Epithelial cell of prostate (primary cell): ENCODE measurements at regions not wholly inside any gene's neighbourhood (a gene's known extent, or its start where the extent isn't known, plus 50 kb on each side); places are given as distances from the start of the nearest gene placed in this dataset.

Experiments
- DNase-seq: peaks from one replicate; pipeline ENCODE4 v3.0.0-alpha.2; 2011; ENCODE audit warnings: low read depth, low spot score
- H3K27ac ChIP-seq: fragments of 450-650 bp; 2 replicates; pipeline ENCODE4 v1.5.1; 2017; ENCODE audit warnings: mild to moderate bottlenecking

GRCh38 chr11:122219791-122220190 lies 103.8 kb upstream of the BLID start:
- no peak for DNase-seq
- no peak overlapping the region for H3K27ac ChIP-seq

- H3K27ac ChIP-seq, result no peak overlapping the region
- DNase-seq, result no peak
Observed at GRCh38 chr11:122215244-122215992, 99.4 kb upstream of the BLID start.

DNA sequence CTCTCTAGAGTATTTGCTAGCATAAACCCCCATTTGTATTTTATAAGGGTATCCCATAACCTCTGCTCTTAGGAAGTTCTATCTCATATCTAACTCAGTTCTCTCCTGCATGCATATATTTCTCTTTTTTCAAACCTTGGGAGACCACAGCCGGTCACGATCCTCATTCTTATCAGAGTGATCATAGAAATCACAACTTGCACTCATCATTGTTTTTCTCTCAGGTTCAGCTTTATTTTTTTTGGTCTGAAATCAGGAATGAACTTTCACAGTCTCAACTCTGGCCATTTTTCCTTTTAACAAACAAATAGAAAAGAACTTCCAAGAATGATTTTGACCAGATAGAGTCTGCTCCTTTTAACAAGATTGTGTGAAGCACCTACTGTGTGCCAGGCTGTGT lies 98.6 kb upstream of the BLID start:
- H3K27ac ChIP-seq, result no peak overlapping the region
- no peak for DNase-seq

DNA sequence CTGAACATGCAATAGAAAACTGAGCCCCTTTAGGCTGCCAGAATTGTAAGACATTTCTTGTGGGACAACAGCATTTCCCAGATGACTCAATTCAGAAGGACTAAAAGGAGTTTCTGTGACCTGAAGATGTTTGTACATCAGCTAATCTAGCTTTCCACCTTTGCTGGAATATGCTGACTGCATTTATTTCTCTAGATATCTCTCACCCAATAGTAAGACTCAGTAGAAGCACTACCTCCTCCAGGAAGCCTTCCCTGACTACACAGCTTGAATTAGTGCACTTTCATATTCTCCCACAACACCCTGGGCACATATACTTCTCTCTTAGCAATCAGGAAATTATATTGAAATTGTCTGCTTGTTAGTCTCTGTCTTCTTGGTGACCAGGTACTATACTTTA lies 98.1 kb upstream of the BLID start:
- no peak for DNase-seq
- no peak overlapping the region for H3K27ac ChIP-seq

GRCh38 chr11:122213171-122213570 lies 97.2 kb upstream of the BLID start:
- H3K27ac ChIP-seq, result no peak overlapping the region
- no peak for DNase-seq

DNA sequence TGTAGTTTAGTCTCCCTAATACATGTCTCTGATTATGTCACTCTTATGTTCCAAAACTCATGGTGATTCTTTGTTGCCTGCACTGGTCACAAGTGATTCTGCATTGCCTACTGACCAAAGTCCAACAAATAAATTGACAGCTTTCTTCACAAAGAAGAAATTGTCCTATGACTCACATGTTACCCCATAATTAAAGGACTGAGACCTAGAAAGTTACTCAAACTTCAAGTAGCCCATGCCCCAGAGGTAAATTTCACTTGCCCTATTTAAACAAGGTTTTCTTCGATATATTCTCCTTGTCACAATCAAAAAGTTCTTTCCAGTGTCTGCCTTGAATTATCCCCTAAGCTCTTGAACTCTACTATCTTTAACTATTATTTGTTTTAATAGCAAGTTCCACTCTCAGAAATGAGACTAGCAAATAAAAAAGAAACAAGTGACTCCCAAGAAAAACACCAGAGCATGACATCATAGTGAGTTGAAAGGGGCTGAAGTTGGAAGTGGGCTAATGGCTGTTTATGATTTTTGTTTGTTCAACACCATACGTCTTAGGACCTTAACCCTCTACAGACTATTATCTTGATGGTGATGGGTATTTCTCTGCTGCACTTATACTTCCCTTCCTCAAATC lies 94.5 kb upstream of the BLID start:
- DNase-seq, result no peak
- no peak overlapping the region for H3K27ac ChIP-seq

DNA sequence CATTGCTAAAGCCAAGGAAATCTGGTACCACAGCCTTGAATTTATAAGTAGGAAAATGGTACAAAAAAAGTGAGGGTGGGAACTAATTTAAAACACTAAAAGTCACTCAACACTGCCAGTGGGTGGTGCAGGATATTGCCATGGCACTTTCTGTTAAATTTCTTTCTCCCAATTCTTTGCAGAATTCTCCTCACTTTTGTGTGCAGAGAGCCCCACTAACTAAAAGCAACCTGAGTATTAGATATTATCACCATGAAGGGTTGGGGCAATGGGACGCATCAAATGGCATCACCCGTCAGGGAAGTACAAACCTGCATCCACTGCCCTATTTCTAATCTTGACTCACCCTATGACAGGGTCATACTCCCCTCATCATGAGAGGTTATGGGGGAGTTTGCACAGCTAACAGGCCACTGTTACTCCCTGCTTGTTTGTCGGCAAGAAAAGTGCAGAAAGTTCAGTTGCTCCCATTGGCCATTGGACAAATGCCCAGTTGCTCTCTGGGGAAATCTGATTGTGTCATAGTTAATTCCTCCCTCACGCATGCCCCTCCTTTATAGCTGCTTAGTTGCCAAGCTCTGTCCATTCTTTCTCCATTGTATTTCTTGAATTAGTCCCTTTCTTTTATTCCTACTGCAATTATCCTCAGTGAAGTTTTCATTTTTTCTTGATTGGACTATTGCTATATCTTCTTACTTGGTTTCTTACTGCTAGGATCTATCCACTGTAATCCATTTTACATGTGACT lies 93.8 kb upstream of the BLID start:
- H3K27ac ChIP-seq, result no peak overlapping the region
- no peak for DNase-seq

DNA sequence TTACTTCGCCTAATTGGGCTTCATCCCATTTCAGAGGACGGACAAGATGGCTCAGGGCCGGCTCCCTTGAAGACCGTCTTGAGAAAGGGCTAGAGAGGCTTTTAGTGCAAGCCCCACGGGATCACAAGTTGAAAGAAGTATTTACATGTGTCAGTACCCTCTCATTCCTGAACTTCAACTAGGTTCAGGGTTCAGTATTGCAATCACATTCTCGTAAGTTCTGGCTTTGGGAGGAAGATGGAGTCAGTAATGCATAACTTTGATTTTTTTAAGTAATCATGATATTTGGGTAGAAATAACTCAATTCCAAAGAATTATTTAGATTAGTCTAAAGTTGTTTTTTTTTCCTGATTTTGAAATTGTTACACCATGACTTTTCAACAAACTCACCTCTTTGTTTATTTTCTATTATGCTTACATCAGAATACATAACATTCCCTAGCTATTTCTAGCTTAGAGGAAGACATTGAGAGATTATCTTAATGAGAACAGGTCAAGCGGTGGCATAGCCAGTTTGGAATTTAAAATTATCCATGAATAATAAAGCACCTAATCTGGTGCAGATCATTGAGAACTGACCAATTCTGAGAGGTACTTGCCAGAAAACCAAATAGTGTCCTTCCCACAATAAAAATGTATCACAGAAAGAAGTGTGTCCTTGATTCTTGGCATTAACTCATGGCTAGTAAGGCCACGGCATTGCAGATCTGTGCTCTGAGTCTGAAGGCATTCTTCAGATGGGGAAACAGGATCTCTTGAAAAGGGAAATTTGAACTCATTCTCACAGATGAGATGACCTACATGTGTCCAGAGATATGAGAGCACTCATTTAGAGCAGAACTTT lies 92.1 kb upstream of the BLID start:
- H3K27ac ChIP-seq, result no peak overlapping the region
- no peak for DNase-seq

- no peak for DNase-seq
- H3K27ac ChIP-seq, result no peak overlapping the region
Observed at GRCh38 chr11:122207505-122207904, 91.5 kb upstream of the BLID start.

DNA sequence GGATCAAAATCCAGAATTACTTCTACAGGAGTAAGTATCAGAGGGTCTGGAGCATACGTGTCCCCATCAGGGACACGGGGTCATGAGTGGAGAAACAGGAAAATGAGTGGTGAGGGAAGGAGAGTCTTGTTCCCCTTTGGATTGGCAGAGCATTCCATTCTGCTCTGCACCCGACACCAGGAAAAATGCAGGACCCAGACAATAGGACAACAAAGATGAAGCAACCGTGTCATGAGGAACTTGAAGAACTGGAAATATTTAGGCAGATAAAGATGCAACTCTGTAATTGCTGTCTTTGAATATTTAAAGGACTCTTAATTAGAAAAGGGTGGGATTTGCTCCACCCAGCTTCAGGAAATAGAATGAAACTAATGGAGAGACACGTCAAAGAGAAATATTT lies 89.0 kb upstream of the BLID start:
- no peak overlapping the region for H3K27ac ChIP-seq
- DNase-seq, result no peak

DNA sequence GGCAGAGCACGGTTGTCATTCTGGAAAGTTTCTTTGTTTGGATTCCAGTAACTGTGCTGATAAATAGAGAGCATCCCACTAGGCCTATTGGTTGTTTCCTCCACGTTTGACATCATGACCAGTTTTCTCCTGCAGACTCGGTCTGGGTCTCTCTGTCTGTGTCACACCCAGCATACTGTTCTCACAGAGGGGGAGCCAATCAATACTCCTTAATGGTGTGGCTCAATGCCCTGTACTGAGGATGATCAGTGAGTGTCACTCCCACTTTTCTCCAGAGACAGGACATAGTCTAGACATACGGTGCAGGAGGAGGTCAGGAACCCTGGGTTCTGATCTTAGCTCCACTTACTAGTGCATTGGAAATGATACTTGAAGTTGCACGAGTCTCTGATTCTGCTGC lies 88.2 kb upstream of the BLID start:
- DNase-seq, result no peak
- no peak overlapping the region for H3K27ac ChIP-seq

DNA sequence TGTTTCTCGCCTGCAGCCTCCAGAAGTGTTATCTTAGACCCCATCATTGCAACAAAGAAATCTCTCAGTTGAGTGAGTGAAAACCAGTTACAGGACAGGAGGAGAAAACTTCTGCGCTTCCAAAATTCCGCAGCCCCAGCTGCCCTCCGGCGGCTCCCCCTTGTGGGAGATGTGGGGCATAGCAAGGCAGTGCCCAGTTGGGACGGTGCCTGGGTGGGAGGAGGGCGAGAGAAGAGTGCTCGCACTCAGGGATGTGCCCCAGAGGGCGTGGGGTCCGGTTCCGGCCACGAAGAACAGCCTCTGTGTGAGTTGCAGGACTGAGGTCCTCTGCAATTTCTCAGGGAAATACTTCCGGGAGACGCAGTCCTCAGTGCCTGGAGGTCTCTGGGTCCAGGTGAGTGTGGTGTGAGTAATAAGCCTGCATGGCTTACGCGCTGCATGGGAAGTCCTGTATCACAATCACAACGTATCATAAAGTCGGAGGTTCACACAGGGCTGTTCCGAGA lies 87.0 kb upstream of the BLID start:
- DNase-seq, result peak; percentile 46
- H3K27ac ChIP-seq, result peak overlapping the region; percentile 75

DNA sequence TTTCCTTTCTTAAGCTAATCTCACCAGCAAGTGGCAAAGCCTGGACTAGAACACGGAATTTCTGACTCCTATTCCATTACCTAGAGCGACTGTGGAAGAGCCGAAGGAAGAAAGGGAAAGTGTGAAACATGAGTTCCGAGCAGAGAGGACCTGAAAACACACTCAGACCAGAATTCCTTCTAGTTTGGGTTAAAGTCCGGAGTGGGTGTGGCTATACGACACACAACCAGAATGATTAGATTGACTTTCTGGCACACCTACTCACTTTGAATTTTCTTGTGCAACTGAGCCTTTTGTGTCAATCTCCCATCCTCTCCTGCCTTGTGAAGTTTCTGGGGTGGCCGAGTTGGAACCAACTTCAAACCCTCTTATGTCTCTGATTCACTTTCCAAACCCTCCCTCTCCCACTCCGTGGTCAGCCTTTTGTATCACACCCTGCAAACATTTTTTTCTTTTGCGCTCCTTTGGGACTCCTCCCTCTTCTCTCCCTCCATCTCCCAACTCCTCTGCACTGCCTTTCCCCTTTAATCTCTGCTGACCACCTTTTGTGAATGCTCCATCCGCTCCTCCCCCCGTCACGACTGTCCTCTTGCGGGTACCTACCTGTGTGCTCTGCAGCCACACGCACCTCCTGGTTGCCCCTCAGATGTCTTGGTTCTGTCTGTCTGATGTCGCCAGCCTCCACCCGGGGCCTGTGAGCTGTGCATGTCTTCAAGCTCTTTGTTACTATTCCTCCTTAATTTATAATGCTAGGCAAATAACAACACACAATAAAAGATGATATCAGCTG lies 86.3 kb upstream of the BLID start:
- DNase-seq, result no peak
- H3K27ac ChIP-seq, result peak overlapping the region; percentile 75

GRCh38 chr11:122201106-122201505 lies 85.1 kb upstream of the BLID start:
- DNase-seq, result no peak
- H3K27ac ChIP-seq, result peak overlapping the region; percentile 75

GRCh38 chr11:122199661-122200060 lies 83.6 kb upstream of the BLID start:
- no peak for DNase-seq
- peak overlapping the region; percentile 75 for H3K27ac ChIP-seq

DNA sequence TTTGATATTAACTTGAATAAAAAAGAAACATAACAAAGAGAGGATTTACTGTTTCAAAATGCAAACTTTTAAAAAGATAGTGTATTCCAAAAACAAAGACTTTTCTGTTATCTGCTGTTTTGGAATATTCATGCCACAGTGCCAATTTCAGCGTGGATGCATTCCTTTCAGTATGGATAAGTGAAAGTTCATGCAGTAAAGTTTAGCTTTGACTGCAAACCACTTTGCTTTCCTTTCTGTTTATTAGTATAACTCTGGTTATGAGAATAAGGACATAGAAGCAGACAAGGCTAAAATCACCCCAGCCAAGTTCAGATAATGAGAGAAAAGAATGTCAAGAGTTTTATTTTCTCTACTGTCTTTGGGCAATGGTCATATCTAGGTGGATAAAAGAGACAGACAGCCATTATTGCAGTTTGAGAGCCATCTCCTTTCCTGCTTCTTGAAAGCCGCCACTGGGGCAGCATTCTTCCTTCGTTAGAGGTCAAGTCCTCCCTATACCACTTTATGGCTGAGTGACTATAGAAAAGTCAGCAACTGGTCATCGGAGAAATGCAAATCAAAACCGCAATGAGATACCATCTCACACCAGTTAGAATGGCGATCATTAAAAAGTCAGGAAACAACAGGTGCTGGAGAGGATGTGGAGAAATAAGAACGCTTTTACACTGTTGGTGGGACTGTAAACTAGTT lies 82.4 kb upstream of the BLID start:
- no peak for DNase-seq
- peak overlapping the region; percentile 82 for H3K27ac ChIP-seq

GRCh38 chr11:122197066-122197987 lies 81.3 kb upstream of the BLID start:
- peak; percentile 63 for DNase-seq
- H3K27ac ChIP-seq, result peak overlapping the region; percentile 82

- peak overlapping the region; percentile 82 for H3K27ac ChIP-seq
- DNase-seq, result no peak
Observed at GRCh38 chr11:122195790-122196189, 79.8 kb upstream of the BLID start.
